RWPE1 (cell line): ENCODE measurements at regions not wholly inside any gene's neighbourhood (a gene's known extent, or its start where the extent isn't known, plus 50 kb on each side); places are given as distances from the start of the nearest gene placed in this dataset.

ENCODE experiments used
- CTCF ChIA-PET: fragments of 350-600 bp; sonication (Branson Sonifier 250); formaldehyde crosslinking; extraction: SDS; loops from one replicate; lab custom pipeline; 2021; lab: Yijun Ruan, JAX
- POLR2A ChIA-PET: fragments of 400-600 bp; formaldehyde crosslinking; extraction: SDS; loops from one replicate; lab custom pipeline; 2020; ENCODE audit warnings: antibody characterized with exemption; ENCODE audit not compliant: low non-redundant PET; lab: Yijun Ruan, JAX
- DNase-seq: peaks from one replicate; pipeline ENCODE4 v3.0.0; 2012; ENCODE audit warnings: low spot score
- H3K27ac ChIP-seq: fragments of 450-650 bp; 2 replicates; pipeline ENCODE4 v1.5.1; 2017
- TF ChIP-seq, protein P1 (sequence below): fragments of 450-650 bp; conservative IDR thresholded peaks from 2 replicates; pipeline ENCODE4 v1.5.1; 2017; ENCODE audit warnings: low read depth, mild to moderate bottlenecking

- H3K27ac ChIP-seq = peak overlapping the region; percentile 85
- POLR2A ChIA-PET = no interaction called here
- TF ChIP-seq, protein P1, sequence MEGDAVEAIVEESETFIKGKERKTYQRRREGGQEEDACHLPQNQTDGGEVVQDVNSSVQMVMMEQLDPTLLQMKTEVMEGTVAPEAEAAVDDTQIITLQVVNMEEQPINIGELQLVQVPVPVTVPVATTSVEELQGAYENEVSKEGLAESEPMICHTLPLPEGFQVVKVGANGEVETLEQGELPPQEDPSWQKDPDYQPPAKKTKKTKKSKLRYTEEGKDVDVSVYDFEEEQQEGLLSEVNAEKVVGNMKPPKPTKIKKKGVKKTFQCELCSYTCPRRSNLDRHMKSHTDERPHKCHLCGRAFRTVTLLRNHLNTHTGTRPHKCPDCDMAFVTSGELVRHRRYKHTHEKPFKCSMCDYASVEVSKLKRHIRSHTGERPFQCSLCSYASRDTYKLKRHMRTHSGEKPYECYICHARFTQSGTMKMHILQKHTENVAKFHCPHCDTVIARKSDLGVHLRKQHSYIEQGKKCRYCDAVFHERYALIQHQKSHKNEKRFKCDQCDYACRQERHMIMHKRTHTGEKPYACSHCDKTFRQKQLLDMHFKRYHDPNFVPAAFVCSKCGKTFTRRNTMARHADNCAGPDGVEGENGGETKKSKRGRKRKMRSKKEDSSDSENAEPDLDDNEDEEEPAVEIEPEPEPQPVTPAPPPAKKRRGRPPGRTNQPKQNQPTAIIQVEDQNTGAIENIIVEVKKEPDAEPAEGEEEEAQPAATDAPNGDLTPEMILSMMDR = no peak
- DNase-seq = peak; percentile 44
- CTCF ChIA-PET = no interaction called here
Observed at GRCh38 chr6:2523061-2523460, 227.7 kb downstream of the MYLK4 start.

DNA sequence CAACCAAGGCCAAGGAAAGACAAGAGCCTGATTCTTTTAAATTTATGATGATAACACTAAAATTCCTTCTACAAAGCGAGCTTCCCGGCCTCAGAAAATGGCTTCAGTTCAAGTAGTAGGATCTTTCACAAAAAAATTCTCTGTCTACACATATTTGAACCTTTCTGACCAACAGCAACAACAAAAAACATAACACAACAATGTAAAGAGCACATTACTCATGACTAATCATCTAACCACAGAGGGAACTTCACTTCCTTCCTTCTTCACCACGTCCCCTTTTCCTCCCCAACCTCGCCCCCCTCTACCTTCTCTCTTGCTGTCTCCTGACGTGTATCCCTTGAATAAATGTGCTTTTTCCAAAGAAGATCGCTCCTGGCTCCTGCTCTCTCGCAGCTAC lies 228.2 kb downstream of the MYLK4 start:
- ChIA-PET POLR2A (no interaction called here), CTCF (no interaction called here)
- TF ChIP-seq, protein P1 = no peak
- peak; percentile 63 for DNase-seq
- H3K27ac ChIP-seq = peak overlapping the region; percentile 85

- ChIA-PET CTCF (no interaction called here), POLR2A (no interaction called here)
- H3K27ac ChIP-seq = no peak overlapping the region
- no peak for DNase-seq
- TF ChIP-seq, protein P1 = no peak
Observed at GRCh38 chr6:2517855-2518473, 232.8 kb downstream of the MYLK4 start.

DNA sequence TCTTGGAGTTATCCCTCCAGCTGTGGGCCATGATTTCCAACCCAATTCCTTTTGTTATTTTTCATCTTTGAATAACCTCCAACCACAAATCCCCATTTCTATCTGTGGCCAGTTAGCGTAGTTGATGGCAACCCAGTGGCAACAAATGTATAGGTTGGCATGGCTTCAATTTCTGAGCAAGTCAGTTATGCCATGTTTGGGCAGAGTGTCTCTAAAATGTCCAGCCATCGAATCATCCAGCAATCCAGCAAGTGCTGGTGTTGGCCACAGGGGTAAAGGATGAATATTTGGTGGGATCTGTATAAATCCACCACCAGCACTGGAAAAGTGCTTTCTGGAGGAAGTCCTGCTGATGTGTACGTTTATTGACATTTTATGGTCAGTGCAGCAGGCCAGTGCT lies 233.3 kb downstream of the MYLK4 start:
- CTCF ChIA-PET = no interaction called here
- no peak for DNase-seq
- POLR2A ChIA-PET = no interaction called here
- TF ChIP-seq, protein P1 = no peak
- no peak overlapping the region for H3K27ac ChIP-seq

DNA sequence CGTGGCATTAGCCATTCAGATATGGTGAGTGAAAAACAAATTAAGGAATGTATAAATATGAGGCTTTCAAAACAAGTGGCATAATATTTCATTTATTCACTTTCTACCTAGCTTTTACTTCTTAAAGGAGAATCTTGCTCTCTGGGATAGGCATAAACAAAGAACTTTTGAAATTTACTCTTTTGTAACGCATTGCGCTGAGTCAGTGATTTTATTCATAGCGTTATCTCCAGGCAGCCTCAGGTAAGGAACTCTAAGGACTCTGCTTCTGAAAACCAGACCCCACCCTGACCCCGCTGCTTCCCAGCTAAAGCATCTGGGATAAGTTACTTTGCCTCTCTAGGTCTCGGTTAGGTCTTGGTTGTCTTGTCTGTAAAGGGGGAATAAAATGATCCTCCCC lies 234.7 kb downstream of the MYLK4 start:
- TF ChIP-seq, protein P1 = no peak
- no peak overlapping the region for H3K27ac ChIP-seq
- ChIA-PET CTCF (no interaction called here), POLR2A (no interaction called here)
- DNase-seq = no peak

- POLR2A ChIA-PET = no interaction called here
- CTCF ChIA-PET = no interaction called here
- TF ChIP-seq, protein P1 = no peak
Observed at GRCh38 chr6:2514965-2515543, 235.7 kb downstream of the MYLK4 start.

More at GRCh38 chr6:2514965-2515543, 235.7 kb downstream of the MYLK4 start:
- no peak overlapping the region for H3K27ac ChIP-seq
- DNase-seq = no peak
